ENCODE measurements at regions not wholly inside any gene's neighbourhood (a gene's known extent, or its start where the extent isn't known, plus 50 kb on each side); places are given as distances from the start of the nearest gene placed in this dataset.
"Not testable (repeated sequence)": the region's sequence is repeated elsewhere in the genome, so short reads cannot be mapped to it uniquely, and the experiment has no call there.

DNA sequence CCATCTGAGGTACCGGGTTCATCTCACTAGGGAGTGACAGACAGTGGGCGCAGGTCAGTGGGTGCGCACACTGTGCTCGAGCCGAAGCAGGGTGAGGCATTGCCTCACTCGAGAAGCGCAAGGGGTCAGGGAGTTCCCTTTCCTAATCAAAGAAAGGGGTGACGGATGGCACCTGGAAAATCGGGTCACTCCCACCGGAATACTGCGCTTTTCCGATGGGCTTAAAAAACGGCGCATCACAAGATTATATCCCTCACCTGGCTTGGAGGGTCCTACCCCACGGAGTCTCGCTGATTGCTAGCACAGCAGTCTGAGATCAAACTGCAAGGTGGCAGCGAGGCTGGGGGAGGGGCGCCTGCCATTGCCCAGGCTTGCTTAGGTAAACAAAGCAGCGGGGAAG, 91.0 kb upstream of the SATB1 start:
- not testable (repeated sequence) for H3K4me1 ChIP-seq (ENCODE audit: control insufficient read depth in 4 of 4, insufficient read depth in 4 of 4, low read length in 3 of 4); H3K27me3 ChIP-seq (ENCODE audit: control insufficient read depth in 4 of 4, insufficient read depth in 4 of 4, low read length in 3 of 4); H3K4me3 ChIP-seq (ENCODE audit: low read depth in 1 of 3, low read length in 3 of 3); H3K9ac ChIP-seq (ENCODE audit: low read depth in 1 of 2, low read length in 2 of 2); H3K27ac ChIP-seq (ENCODE audit: low read depth in 1 of 2, low read length in 2 of 2); H3K9me3 ChIP-seq (ENCODE audit: control insufficient read depth in 4 of 4, low read length in 3 of 4); H3K36me3 ChIP-seq (ENCODE audit: control insufficient read depth in 4 of 4, insufficient read depth in 3 of 4, low read depth in 1 of 4, low read length in 3 of 4); DNase-seq (ENCODE audit: low spot score)
- 80% methylated on average over 18 of the region's 19 CpGs for WGBS

DNA sequence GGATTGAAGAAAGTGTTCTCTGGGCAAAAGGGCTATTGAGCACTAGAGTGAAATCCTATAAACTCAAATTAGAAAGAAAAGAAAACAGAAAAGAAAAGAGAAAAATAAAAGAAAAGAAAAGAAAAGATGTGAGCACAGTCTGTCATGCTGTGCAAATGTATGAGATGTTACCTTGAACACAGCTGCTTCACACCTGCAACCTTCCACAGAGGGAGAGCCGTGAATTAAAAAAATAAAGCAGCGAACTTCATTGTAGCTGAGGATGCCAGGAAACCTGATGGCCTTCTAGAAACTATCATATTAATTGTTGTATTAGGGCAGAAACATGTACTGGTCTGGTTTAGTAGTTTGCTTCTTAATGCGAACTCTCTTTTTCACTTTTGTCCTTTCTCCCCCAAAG, 88.0 kb upstream of the SATB1 start:
- no peak overlapping the region for H3K4me3 ChIP-seq (ENCODE audit: low read depth in 1 of 3, low read length in 3 of 3)
- no peak for DNase-seq (ENCODE audit: low spot score)
- TF ChIP-seq EGR1 (IDR thresholded peaks at IDR 0.05; ENCODE audit: low read depth in 2 of 2) (no peak), YY1 (IDR thresholded peaks at IDR 0.05) (no peak), GABPA (IDR thresholded peaks at IDR 0.05 in 1 of 2, conservative IDR thresholded peaks at IDR 0.05 in 1 of 2) (no peak), SP1 (IDR thresholded peaks at IDR 0.05) (no peak), HNF4A (conservative IDR thresholded peaks at IDR 0.05) (no peak), FOXA2 (IDR thresholded peaks at IDR 0.05) (no peak), HNF4G (IDR thresholded peaks at IDR 0.05) (no peak), FOXA1 (IDR thresholded peaks at IDR 0.05) (no peak), NR2F2 (IDR thresholded peaks at IDR 0.05) (no peak), RAD21 (IDR thresholded peaks at IDR 0.05) (no peak), RXRA (IDR thresholded peaks at IDR 0.05) (no peak), JUND (IDR thresholded peaks at IDR 0.05) (no peak), TAF1 (conservative IDR thresholded peaks at IDR 0.05) (no peak)
- TF ChIP-seq, protein P1, sequence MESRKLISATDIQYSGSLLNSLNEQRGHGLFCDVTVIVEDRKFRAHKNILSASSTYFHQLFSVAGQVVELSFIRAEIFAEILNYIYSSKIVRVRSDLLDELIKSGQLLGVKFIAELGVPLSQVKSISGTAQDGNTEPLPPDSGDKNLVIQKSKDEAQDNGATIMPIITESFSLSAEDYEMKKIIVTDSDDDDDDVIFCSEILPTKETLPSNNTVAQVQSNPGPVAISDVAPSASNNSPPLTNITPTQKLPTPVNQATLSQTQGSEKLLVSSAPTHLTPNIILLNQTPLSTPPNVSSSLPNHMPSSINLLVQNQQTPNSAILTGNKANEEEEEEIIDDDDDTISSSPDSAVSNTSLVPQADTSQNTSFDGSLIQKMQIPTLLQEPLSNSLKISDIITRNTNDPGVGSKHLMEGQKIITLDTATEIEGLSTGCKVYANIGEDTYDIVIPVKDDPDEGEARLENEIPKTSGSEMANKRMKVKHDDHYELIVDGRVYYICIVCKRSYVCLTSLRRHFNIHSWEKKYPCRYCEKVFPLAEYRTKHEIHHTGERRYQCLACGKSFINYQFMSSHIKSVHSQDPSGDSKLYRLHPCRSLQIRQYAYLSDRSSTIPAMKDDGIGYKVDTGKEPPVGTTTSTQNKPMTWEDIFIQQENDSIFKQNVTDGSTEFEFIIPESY (IDR thresholded peaks at IDR 0.05): no peak
- TF ChIP-seq, protein P2, sequence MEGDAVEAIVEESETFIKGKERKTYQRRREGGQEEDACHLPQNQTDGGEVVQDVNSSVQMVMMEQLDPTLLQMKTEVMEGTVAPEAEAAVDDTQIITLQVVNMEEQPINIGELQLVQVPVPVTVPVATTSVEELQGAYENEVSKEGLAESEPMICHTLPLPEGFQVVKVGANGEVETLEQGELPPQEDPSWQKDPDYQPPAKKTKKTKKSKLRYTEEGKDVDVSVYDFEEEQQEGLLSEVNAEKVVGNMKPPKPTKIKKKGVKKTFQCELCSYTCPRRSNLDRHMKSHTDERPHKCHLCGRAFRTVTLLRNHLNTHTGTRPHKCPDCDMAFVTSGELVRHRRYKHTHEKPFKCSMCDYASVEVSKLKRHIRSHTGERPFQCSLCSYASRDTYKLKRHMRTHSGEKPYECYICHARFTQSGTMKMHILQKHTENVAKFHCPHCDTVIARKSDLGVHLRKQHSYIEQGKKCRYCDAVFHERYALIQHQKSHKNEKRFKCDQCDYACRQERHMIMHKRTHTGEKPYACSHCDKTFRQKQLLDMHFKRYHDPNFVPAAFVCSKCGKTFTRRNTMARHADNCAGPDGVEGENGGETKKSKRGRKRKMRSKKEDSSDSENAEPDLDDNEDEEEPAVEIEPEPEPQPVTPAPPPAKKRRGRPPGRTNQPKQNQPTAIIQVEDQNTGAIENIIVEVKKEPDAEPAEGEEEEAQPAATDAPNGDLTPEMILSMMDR (IDR thresholded peaks at IDR 0.05; ENCODE audit: low read depth, low read length, missing input control): no peak
- TF ChIP-seq, protein P3, sequence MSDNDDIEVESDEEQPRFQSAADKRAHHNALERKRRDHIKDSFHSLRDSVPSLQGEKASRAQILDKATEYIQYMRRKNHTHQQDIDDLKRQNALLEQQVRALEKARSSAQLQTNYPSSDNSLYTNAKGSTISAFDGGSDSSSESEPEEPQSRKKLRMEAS (IDR thresholded peaks at IDR 0.05): no peak
- TF ChIP-seq, protein P4, sequence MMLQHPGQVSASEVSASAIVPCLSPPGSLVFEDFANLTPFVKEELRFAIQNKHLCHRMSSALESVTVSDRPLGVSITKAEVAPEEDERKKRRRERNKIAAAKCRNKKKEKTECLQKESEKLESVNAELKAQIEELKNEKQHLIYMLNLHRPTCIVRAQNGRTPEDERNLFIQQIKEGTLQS (IDR thresholded peaks at IDR 0.05): no peak
- TF ChIP-seq, protein P5, sequence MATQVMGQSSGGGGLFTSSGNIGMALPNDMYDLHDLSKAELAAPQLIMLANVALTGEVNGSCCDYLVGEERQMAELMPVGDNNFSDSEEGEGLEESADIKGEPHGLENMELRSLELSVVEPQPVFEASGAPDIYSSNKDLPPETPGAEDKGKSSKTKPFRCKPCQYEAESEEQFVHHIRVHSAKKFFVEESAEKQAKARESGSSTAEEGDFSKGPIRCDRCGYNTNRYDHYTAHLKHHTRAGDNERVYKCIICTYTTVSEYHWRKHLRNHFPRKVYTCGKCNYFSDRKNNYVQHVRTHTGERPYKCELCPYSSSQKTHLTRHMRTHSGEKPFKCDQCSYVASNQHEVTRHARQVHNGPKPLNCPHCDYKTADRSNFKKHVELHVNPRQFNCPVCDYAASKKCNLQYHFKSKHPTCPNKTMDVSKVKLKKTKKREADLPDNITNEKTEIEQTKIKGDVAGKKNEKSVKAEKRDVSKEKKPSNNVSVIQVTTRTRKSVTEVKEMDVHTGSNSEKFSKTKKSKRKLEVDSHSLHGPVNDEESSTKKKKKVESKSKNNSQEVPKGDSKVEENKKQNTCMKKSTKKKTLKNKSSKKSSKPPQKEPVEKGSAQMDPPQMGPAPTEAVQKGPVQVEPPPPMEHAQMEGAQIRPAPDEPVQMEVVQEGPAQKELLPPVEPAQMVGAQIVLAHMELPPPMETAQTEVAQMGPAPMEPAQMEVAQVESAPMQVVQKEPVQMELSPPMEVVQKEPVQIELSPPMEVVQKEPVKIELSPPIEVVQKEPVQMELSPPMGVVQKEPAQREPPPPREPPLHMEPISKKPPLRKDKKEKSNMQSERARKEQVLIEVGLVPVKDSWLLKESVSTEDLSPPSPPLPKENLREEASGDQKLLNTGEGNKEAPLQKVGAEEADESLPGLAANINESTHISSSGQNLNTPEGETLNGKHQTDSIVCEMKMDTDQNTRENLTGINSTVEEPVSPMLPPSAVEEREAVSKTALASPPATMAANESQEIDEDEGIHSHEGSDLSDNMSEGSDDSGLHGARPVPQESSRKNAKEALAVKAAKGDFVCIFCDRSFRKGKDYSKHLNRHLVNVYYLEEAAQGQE (IDR thresholded peaks at IDR 0.05): no peak
- H3K27ac ChIP-seq (ENCODE audit: low read depth in 1 of 2, low read length in 2 of 2): no peak overlapping the region
- H3K9ac ChIP-seq (ENCODE audit: low read depth in 1 of 2, low read length in 2 of 2): no peak overlapping the region
- H3K36me3 ChIP-seq (ENCODE audit: control insufficient read depth in 4 of 4, insufficient read depth in 3 of 4, low read depth in 1 of 4, low read length in 3 of 4): no peaks in the 10 kb centered on the region
- no peaks in the 10 kb centered on the region for H3K27me3 ChIP-seq (ENCODE audit: control insufficient read depth in 4 of 4, insufficient read depth in 4 of 4, low read length in 3 of 4)
- H3K4me1 ChIP-seq (ENCODE audit: control insufficient read depth in 4 of 4, insufficient read depth in 4 of 4, low read length in 3 of 4): no peaks in the 10 kb centered on the region
- 87% methylated on average over 3 of the region's 3 CpGs for WGBS
- H3K9me3 ChIP-seq (ENCODE audit: control insufficient read depth in 4 of 4, low read length in 3 of 4): no peaks in the 10 kb centered on the region

All from liver (tissue), 8 donors.